GM12864 (cell line): ENCODE measurements at regions not wholly inside any gene's neighbourhood (a gene's known extent, or its start where the extent isn't known, plus 50 kb on each side); places are given as distances from the start of the nearest gene placed in this dataset.

Experiments used
- DNase-seq: peaks from one replicate; pipeline ENCODE4 v3.0.0-alpha.2; 2011; ENCODE audit warnings: low read depth
- H3K4me3 ChIP-seq: 2 replicates; pipeline ENCODE4 v1.5.1; 2011; ENCODE audit warnings: mild to moderate bottlenecking, low read depth, low read length, control low read depth
- CTCF ChIP-seq: IDR thresholded peaks from 2 replicates; pipeline ENCODE4 v1.5.1; 2011; ENCODE audit warnings: low read depth, mild to moderate bottlenecking, moderate library complexity, low read length, control low read depth, inconsistent platforms; ENCODE audit errors: missing control alignments

- no peak for DNase-seq
- TF ChIP-seq CTCF: no peak
These were observed 624.6 kb upstream of the TECRL start for GRCh38 chr4:65033899-65034298.

GRCh38 chr4:65028592-65028991 lies 619.3 kb upstream of the TECRL start:
- H3K4me3 ChIP-seq: no peak overlapping the region
- TF ChIP-seq CTCF: no peak
- DNase-seq: no peak

More at GRCh38 chr4:65033899-65034298, 624.6 kb upstream of the TECRL start:
- H3K4me3 ChIP-seq: no peak overlapping the region

- DNase-seq: no peak
- H3K4me3 ChIP-seq: no peak overlapping the region
- no peak for TF ChIP-seq CTCF
These were observed 614.8 kb upstream of the TECRL start for GRCh38 chr4:65023883-65024670.

GRCh38 chr4:65023081-65023480 lies 613.8 kb upstream of the TECRL start:
- no peak for TF ChIP-seq CTCF
- no peak for DNase-seq

GRCh38 chr4:65021737-65022136 lies 612.5 kb upstream of the TECRL start:
- no peak overlapping the region for H3K4me3 ChIP-seq
- TF ChIP-seq CTCF: no peak

More at GRCh38 chr4:65023081-65023480, 613.8 kb upstream of the TECRL start:
- no peak overlapping the region for H3K4me3 ChIP-seq

GRCh38 chr4:65021149-65021548 lies 611.9 kb upstream of the TECRL start:
- no peak for DNase-seq
- no peak overlapping the region for H3K4me3 ChIP-seq
- TF ChIP-seq CTCF: no peak

More at GRCh38 chr4:65021737-65022136, 612.5 kb upstream of the TECRL start:
- no peak for DNase-seq

GRCh38 chr4:65019775-65020174 lies 610.5 kb upstream of the TECRL start:
- no peak overlapping the region for H3K4me3 ChIP-seq
- DNase-seq: no peak
- TF ChIP-seq CTCF: no peak
